ENCODE measurements at regions not wholly inside any gene's neighbourhood (a gene's known extent, or its start where the extent isn't known, plus 50 kb on each side); places are given as distances from the start of the nearest gene placed in this dataset.

DNA sequence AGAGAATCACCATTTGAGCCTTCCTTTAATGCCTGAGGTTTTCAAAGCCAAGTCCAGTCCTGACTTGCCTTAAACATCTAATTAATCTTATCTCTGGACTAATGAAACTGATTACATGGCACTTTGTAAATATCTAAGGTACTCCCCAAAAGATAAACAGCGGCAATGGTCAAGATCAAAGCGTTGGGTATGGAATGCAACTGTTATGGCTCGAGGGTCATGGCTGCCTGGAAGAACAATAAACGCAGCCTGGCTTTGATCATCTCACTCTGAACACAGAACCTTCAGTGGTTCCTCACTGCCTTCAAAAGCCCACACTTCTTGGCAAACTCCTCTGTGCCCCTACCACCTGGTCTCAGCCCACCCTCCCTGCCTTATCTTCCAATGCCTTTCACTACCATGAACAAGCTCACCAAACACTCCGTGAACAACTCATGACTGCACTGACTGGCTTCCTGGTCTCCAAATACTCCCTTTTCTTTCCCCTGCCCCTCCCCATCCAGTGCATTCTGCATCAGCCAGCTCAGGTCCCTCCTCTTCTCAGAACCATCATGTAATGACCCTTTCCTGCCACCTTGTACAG, 150.2 kb upstream of the NFE2L3 start:
- Histone ChIP-seq H3K27ac (no peak overlapping the region), H3K27me3 (peaks cover 0 to 26% of the 10 kb centered on the region in 2 donors), H3K4me1 (no peaks in the 10 kb centered on the region), H3K4me3 (no peak overlapping the region), H3K36me3 (no peaks in the 10 kb centered on the region), H3K9me3 (no peaks in the 10 kb centered on the region)
- no peak for DNase-seq
- intact Hi-C loops (cut with DNase I) = no loop called here
- no peak for ATAC-seq
- TF ChIP-seq, protein P1, sequence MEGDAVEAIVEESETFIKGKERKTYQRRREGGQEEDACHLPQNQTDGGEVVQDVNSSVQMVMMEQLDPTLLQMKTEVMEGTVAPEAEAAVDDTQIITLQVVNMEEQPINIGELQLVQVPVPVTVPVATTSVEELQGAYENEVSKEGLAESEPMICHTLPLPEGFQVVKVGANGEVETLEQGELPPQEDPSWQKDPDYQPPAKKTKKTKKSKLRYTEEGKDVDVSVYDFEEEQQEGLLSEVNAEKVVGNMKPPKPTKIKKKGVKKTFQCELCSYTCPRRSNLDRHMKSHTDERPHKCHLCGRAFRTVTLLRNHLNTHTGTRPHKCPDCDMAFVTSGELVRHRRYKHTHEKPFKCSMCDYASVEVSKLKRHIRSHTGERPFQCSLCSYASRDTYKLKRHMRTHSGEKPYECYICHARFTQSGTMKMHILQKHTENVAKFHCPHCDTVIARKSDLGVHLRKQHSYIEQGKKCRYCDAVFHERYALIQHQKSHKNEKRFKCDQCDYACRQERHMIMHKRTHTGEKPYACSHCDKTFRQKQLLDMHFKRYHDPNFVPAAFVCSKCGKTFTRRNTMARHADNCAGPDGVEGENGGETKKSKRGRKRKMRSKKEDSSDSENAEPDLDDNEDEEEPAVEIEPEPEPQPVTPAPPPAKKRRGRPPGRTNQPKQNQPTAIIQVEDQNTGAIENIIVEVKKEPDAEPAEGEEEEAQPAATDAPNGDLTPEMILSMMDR (IDR thresholded peaks at IDR 0.05) = no peak

DNA sequence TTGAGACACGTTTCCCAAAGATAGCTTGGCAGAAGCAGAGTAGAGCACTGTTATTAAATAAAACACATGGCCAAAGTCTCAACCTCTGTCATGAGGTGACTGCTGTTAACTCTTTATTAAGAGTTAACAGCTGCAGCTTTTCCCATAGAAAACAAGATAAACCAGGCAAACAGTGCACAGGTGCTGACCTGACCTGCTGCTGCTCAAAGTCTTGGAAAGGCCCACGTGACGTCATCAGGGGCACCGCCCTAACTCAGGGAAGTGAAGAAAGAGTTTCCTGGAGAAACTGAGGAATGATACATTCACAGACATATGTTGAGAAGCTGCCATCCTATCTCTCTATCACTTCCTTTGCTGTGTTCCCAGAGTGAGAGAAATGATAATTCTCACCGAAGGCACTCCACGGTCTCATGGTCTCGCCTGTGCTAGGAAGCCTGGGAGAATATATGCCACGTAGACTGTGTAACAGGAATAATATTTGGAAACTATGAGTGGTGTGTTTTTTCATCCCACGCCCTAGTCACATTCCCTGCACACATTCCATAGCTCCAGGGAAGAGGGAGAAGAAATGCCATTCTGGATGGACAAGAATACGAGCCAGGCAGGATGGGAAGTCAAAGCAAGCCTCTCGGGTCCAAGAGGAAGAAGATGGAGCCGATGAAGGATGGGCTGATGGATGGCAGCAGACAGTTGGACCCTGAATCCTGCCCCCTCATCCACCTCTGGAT, 146.2 kb upstream of the NFE2L3 start:
- Histone ChIP-seq H3K4me3 (no peak overlapping the region), H3K27ac (no peak overlapping the region), H3K4me1 (no peaks in the 10 kb centered on the region), H3K27me3 (peaks cover 0 to 26% of the 10 kb centered on the region in 2 donors), H3K9me3 (no peaks in the 10 kb centered on the region), H3K36me3 (no peaks in the 10 kb centered on the region)
- intact Hi-C loops (cut with DNase I) = no loop called here
- ATAC-seq = no peak
- DNase-seq = no peak
- TF ChIP-seq, protein P1 (IDR thresholded peaks at IDR 0.05) = no peak

DNA sequence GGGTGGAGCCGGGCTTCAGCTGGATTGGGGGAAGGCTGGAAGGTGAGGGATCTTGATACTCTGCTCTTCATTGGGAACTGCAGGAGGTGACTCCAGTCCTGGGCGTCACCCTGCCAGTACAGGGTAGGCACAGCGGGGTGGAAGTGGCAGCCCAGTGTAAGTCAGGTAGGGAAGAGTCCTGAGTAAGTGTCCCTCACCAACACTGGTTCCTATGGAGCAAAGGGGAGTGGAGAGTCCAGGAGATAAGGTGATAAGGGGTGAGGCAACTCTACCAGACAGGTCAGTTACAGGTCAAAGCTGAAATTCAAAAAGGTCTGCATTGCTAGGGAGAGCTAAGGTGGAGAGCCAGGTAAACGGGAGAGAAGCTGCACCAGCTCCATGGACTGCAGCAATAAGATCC, 145.6 kb upstream of the NFE2L3 start:
- intact Hi-C loops (cut with DNase I) = no loop called here
- Histone ChIP-seq H3K27ac (no peak overlapping the region), H3K4me1 (no peaks in the 10 kb centered on the region), H3K9me3 (no peaks in the 10 kb centered on the region), H3K27me3 (peaks cover 0 to 26% of the 10 kb centered on the region in 2 donors), H3K36me3 (no peaks in the 10 kb centered on the region), H3K4me3 (no peak overlapping the region)
- TF ChIP-seq, protein P1 (IDR thresholded peaks at IDR 0.05) = no peak
- DNase-seq (no peak), ATAC-seq (no peak)

DNA sequence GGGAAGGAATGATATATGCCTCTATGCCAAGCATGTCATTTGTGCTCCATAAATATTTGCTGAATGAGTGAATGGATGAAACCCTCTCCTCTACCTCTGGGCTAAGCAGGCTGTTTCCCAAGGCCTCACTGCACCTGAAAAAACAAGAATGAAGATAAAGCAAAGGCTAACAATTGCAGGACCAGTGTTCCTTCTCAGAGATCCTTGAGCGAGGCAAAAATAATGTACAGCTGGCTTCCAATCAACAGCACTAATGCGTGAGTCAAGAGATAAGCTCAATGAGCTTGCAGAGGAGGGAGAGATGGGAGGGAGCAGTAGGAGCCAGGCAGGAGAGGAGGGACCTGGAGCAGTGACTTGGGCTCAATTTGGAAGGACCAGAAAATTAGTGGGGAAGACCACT, 144.5 kb upstream of the NFE2L3 start:
- Histone ChIP-seq H3K36me3 (no peaks in the 10 kb centered on the region), H3K9me3 (no peaks in the 10 kb centered on the region), H3K4me1 (no peaks in the 10 kb centered on the region), H3K27ac (no peak overlapping the region), H3K4me3 (no peak overlapping the region), H3K27me3 (peaks cover 0 to 26% of the 10 kb centered on the region in 2 donors)
- ATAC-seq (no peak), DNase-seq (no peak)
- intact Hi-C loops (cut with DNase I) = no loop called here
- TF ChIP-seq, protein P1 (IDR thresholded peaks at IDR 0.05) = no peak

DNA sequence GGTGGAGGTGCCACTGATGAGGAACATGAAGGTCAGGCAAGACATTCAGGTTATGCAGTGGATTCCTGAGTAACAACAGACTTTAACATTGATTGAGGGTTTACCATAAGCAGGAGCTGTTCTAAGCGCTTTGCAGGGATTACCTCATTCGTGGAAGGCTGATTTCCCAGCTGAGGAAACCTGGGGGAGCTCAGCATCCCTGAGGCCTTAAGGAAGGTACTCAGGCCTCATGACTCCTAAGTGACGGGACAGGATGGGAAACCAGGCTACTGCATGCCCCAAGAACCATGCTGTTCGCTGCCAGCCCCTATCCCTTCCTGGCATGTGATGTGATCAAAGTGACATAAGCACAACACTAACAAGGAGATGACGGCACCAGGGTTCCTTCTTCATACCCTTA, 143.6 kb upstream of the NFE2L3 start:
- Histone ChIP-seq H3K36me3 (no peaks in the 10 kb centered on the region), H3K4me1 (no peaks in the 10 kb centered on the region), H3K9me3 (no peaks in the 10 kb centered on the region), H3K27me3 (peaks cover 0 to 22% of the 10 kb centered on the region in 2 donors), H3K27ac (no peak overlapping the region), H3K4me3 (no peak overlapping the region)
- DNase-seq (no peak), ATAC-seq (no peak)
- TF ChIP-seq, protein P1 (IDR thresholded peaks at IDR 0.05) = no peak
- intact Hi-C loops (cut with DNase I) = no loop called here

Measured in left lung (tissue), 4 donors.